ENCODE measurements at regions not wholly inside any gene's neighbourhood (a gene's known extent, or its start where the extent isn't known, plus 50 kb on each side); places are given as distances from the start of the nearest gene placed in this dataset.

DNA sequence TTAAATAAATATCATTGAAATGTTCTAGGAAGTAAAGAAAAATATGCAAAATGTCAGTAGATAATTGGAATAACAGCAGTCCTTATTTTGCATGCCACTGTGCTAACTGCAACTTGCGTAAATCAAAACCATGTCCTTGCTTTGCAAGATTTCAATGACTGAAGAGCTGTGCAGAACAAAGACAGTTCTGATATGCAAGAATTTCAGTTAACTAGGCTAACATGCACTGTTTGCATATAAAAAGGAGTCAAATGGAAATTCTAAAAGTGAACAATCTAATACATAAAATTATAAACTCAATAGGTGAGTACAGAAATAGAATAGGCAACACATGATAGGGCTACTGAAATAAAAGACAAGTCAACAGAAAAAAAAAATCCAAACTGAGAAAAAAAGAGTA lies 1844.6 kb upstream of the NUDT12 start:
- TF ChIP-seq BACH2 (CRISPR knock-in tag; IDR thresholded peaks at IDR 0.05; ENCODE audit: borderline replicate concordance) (no peak), RARB (CRISPR knock-in tag; IDR thresholded peaks at IDR 0.05) (no peak), SNAI2 (CRISPR knock-in tag; IDR thresholded peaks at IDR 0.05) (no peak), ZNF8 (CRISPR knock-in tag; IDR thresholded peaks at IDR 0.05) (no peak), POU6F1 (CRISPR knock-in tag; IDR thresholded peaks at IDR 0.05; ENCODE audit: borderline replicate concordance, low read depth) (no peak), OSR1 (CRISPR knock-in tag; IDR thresholded peaks at IDR 0.05) (no peak), ISL1 (CRISPR knock-in tag; IDR thresholded peaks at IDR 0.05) (no peak), ZFP3 (CRISPR knock-in tag; IDR thresholded peaks at IDR 0.05) (no peak), ZNF565 (CRISPR knock-in tag; conservative IDR thresholded peaks at IDR 0.05; ENCODE audit: low read depth) (no peak), ZFP30 (CRISPR knock-in tag; IDR thresholded peaks at IDR 0.05) (no peak), TOX (CRISPR knock-in tag; IDR thresholded peaks at IDR 0.05; ENCODE audit: borderline replicate concordance) (no peak), ZC3H10 (CRISPR knock-in tag; IDR thresholded peaks at IDR 0.05) (no peak), TCF4 (CRISPR knock-in tag; IDR thresholded peaks at IDR 0.05; ENCODE audit: borderline replicate concordance) (no peak), ESRRG (CRISPR knock-in tag; IDR thresholded peaks at IDR 0.05) (no peak), CSDC2 (CRISPR knock-in tag; IDR thresholded peaks at IDR 0.05) (no peak)
- TF ChIP-seq, protein P1, sequence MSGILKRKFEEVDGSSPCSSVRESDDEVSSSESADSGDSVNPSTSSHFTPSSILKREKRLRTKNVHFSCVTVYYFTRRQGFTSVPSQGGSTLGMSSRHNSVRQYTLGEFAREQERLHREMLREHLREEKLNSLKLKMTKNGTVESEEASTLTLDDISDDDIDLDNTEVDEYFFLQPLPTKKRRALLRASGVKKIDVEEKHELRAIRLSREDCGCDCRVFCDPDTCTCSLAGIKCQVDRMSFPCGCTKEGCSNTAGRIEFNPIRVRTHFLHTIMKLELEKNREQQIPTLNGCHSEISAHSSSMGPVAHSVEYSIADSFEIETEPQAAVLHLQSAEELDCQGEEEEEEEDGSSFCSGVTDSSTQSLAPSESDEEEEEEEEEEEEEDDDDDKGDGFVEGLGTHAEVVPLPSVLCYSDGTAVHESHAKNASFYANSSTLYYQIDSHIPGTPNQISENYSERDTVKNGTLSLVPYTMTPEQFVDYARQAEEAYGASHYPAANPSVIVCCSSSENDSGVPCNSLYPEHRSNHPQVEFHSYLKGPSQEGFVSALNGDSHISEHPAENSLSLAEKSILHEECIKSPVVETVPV (CRISPR knock-in tag; IDR thresholded peaks at IDR 0.05) = no peak
- TF ChIP-seq, protein P2, sequence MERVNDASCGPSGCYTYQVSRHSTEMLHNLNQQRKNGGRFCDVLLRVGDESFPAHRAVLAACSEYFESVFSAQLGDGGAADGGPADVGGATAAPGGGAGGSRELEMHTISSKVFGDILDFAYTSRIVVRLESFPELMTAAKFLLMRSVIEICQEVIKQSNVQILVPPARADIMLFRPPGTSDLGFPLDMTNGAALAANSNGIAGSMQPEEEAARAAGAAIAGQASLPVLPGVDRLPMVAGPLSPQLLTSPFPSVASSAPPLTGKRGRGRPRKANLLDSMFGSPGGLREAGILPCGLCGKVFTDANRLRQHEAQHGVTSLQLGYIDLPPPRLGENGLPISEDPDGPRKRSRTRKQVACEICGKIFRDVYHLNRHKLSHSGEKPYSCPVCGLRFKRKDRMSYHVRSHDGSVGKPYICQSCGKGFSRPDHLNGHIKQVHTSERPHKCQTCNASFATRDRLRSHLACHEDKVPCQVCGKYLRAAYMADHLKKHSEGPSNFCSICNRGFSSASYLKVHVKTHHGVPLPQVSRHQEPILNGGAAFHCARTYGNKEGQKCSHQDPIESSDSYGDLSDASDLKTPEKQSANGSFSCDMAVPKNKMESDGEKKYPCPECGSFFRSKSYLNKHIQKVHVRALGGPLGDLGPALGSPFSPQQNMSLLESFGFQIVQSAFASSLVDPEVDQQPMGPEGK (CRISPR knock-in tag; IDR thresholded peaks at IDR 0.05; ENCODE audit: borderline replicate concordance) = no peak
- ATAC-seq = no peak

DNA sequence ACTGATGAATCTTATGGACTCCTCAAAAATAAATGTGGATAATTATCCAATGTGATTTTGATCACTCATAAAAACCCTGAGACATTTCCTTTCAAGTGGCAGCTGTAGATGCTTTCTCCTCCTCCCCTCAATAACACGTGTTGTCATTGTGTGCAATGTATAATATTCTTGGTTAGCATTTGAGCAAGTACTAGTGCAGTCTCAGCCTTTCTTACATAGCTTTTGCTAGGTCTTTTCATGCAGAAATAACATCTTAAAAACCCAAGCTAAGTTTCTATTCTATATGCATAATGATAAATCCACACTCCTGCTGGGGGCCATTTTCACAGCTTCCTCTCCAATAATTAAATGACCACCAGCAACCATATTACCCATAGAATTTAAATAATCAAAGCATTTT lies 1835.2 kb upstream of the NUDT12 start:
- ATAC-seq = no peak
- TF ChIP-seq ZNF565 (CRISPR knock-in tag; conservative IDR thresholded peaks at IDR 0.05; ENCODE audit: low read depth) (no peak), ARNTL (CRISPR knock-in tag; IDR thresholded peaks at IDR 0.05; ENCODE audit: borderline replicate concordance, low read depth) (no peak)

DNA sequence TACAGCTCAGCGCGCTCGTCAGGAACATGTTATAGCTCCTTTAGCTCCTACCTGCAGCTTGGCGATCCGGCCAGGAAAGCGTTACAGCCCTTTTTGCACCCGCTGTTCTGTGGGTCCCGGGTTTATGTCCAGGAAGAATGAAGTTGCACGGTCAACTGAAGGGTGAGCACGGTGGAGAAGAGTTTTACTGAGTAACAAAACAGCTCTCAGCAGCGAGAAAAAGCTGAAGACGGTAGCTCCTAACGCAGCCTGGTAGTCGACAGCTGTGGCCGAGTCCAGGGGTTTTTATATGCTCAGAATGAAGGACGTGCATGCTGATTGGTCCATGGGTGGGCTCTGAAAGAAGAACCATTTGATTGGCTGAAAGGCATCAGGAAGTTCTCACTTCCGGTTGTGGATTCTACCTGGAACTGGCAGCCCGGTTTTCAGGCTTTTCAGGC lies 1830.1 kb upstream of the NUDT12 start:
- no peak for TF ChIP-seq ZFP30 (CRISPR knock-in tag; IDR thresholded peaks at IDR 0.05)
- TF ChIP-seq CSDC2 (CRISPR knock-in tag; IDR thresholded peaks at IDR 0.05) = no peak
- TF ChIP-seq, protein P1 (CRISPR knock-in tag; IDR thresholded peaks at IDR 0.05) = no peak
- TF ChIP-seq, protein P3, sequence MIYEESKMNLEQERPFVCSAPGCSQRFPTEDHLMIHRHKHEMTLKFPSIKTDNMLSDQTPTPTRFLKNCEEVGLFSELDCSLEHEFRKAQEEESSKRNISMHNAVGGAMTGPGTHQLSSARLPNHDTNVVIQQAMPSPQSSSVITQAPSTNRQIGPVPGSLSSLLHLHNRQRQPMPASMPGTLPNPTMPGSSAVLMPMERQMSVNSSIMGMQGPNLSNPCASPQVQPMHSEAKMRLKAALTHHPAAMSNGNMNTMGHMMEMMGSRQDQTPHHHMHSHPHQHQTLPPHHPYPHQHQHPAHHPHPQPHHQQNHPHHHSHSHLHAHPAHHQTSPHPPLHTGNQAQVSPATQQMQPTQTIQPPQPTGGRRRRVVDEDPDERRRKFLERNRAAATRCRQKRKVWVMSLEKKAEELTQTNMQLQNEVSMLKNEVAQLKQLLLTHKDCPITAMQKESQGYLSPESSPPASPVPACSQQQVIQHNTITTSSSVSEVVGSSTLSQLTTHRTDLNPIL (CRISPR knock-in tag; IDR thresholded peaks at IDR 0.05; ENCODE audit: low read depth) = no peak
- TF ChIP-seq POU6F1 (CRISPR knock-in tag; IDR thresholded peaks at IDR 0.05; ENCODE audit: borderline replicate concordance, low read depth) = no peak
- no peak for TF ChIP-seq SNAI2 (CRISPR knock-in tag; IDR thresholded peaks at IDR 0.05)
- TF ChIP-seq ISL1 (CRISPR knock-in tag; IDR thresholded peaks at IDR 0.05) = no peak
- no peak for TF ChIP-seq ZNF70 (CRISPR knock-in tag; IDR thresholded peaks at IDR 0.05)
- no peak for TF ChIP-seq TSHZ2 (CRISPR knock-in tag; IDR thresholded peaks at IDR 0.05)
- TF ChIP-seq ZNF8 (CRISPR knock-in tag; IDR thresholded peaks at IDR 0.05) = no peak
- no peak for TF ChIP-seq ESRRG (CRISPR knock-in tag; IDR thresholded peaks at IDR 0.05)
- no peak for TF ChIP-seq ZC3H10 (CRISPR knock-in tag; IDR thresholded peaks at IDR 0.05)
- TF ChIP-seq PPARA (CRISPR knock-in tag; IDR thresholded peaks at IDR 0.05; ENCODE audit: borderline replicate concordance) = no peak
- no peak for TF ChIP-seq ARNTL (CRISPR knock-in tag; IDR thresholded peaks at IDR 0.05; ENCODE audit: borderline replicate concordance, low read depth)
- TF ChIP-seq TOX (CRISPR knock-in tag; IDR thresholded peaks at IDR 0.05; ENCODE audit: borderline replicate concordance) = no peak
- TF ChIP-seq ZFP3 (CRISPR knock-in tag; IDR thresholded peaks at IDR 0.05) = no peak
- ATAC-seq = no peak
